Endothelial cell (in vitro differentiated cells): ENCODE measurements at regions not wholly inside any gene's neighbourhood (a gene's known extent, or its start where the extent isn't known, plus 50 kb on each side); places are given as distances from the start of the nearest gene placed in this dataset.

ENCODE experiments used
- DNase-seq: peaks from one replicate; pipeline ENCODE4 v3.0.0; 2021; ENCODE audit warnings: low spot score
- H3K27ac Mint-ChIP-seq: one replicate; pipeline ENCODE4 v1.8.0; 2021; ENCODE audit warnings: mixed read lengths, inconsistent platforms; ENCODE audit not compliant: unreplicated experiment
- H3K27me3 Mint-ChIP-seq: one replicate; pipeline ENCODE4 v1.8.0; 2021; ENCODE audit warnings: mild to moderate bottlenecking, moderate library complexity, mixed read lengths, inconsistent platforms; ENCODE audit not compliant: unreplicated experiment
- H3K36me3 Mint-ChIP-seq: one replicate; pipeline ENCODE4 v1.8.0; 2021; ENCODE audit warnings: mild to moderate bottlenecking, low read depth, mixed read lengths, inconsistent platforms; ENCODE audit not compliant: unreplicated experiment
- H3K4me1 Mint-ChIP-seq: one replicate; pipeline ENCODE4 v1.8.0; 2021; ENCODE audit warnings: mild to moderate bottlenecking, mixed read lengths, inconsistent platforms; ENCODE audit not compliant: unreplicated experiment
- H3K4me3 Mint-ChIP-seq: one replicate; pipeline ENCODE4 v1.8.0; 2021; ENCODE audit warnings: mild to moderate bottlenecking, mixed read lengths, inconsistent platforms; ENCODE audit not compliant: unreplicated experiment
- H3K9me3 Mint-ChIP-seq: one replicate; pipeline ENCODE4 v1.8.0; 2021; ENCODE audit warnings: mixed read lengths, inconsistent platforms; ENCODE audit not compliant: unreplicated experiment
- TF ChIP-seq, protein P1 (sequence below): fragments of 200-600 bp; sonication (generic); IDR thresholded peaks from one replicate; pipeline ENCODE4 v1.5.0; 2021; ENCODE audit warnings: antibody characterized with exemption; ENCODE audit not compliant: unreplicated experiment

DNA sequence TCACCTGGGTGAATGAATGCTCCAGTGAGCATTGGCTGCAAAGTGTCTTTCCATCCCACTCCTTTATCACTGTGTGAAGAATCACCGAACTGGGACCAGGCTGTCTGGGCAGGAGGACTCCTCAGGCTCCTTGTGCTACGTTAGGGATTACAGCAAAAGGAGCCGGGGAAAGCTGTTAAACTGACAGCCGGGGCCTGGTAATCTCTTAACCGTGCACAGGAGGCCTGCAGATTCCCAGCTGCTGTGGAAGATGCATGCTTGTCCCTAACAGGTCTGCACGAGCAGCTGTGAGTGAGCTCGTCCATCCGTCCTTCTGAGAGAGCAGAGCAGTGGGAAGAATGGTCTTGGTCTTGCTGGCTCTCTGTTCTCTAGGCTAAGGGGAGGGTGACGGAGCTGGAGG, 231.5 kb downstream of the AACS start:
- Mint-ChIP-seq H3K27ac (no peak overlapping the region), H3K4me1 (no peaks in the 10 kb centered on the region), H3K36me3 (no peaks in the 10 kb centered on the region), H3K9me3 (no peaks in the 10 kb centered on the region), H3K27me3 (peaks cover 5% of the 10 kb centered on the region), H3K4me3 (no peak overlapping the region)
- TF ChIP-seq, protein P1, sequence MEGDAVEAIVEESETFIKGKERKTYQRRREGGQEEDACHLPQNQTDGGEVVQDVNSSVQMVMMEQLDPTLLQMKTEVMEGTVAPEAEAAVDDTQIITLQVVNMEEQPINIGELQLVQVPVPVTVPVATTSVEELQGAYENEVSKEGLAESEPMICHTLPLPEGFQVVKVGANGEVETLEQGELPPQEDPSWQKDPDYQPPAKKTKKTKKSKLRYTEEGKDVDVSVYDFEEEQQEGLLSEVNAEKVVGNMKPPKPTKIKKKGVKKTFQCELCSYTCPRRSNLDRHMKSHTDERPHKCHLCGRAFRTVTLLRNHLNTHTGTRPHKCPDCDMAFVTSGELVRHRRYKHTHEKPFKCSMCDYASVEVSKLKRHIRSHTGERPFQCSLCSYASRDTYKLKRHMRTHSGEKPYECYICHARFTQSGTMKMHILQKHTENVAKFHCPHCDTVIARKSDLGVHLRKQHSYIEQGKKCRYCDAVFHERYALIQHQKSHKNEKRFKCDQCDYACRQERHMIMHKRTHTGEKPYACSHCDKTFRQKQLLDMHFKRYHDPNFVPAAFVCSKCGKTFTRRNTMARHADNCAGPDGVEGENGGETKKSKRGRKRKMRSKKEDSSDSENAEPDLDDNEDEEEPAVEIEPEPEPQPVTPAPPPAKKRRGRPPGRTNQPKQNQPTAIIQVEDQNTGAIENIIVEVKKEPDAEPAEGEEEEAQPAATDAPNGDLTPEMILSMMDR: no peak
- no peak for DNase-seq

DNA sequence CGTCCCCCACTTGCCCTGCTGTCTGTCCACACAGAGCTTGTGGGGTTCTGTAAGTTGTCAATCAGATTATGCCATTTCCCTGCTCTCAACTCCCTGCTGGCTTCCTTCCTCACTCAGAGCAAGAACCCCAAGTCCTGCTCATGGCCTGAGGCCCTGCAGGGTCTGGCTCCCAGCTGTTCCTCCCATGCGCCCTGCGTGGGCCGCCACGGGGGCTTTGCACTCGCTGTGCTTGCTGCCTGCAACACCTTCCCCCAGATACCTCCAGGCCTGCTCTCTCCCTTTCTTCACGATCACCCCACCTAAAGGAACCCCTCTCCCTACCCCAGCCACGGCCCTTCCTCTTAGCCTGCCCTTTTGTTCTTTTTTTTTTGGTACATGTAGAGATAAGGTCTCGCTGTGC, 234.6 kb downstream of the AACS start:
- H3K27ac Mint-ChIP-seq: no peak overlapping the region
- H3K4me1 Mint-ChIP-seq: no peaks in the 10 kb centered on the region
- no peaks in the 10 kb centered on the region for H3K36me3 Mint-ChIP-seq
- peaks cover 5% of the 10 kb centered on the region for H3K27me3 Mint-ChIP-seq
- no peak overlapping the region for H3K4me3 Mint-ChIP-seq
- no peak for DNase-seq
- H3K9me3 Mint-ChIP-seq: no peaks in the 10 kb centered on the region
- TF ChIP-seq, protein P1: no peak

DNA sequence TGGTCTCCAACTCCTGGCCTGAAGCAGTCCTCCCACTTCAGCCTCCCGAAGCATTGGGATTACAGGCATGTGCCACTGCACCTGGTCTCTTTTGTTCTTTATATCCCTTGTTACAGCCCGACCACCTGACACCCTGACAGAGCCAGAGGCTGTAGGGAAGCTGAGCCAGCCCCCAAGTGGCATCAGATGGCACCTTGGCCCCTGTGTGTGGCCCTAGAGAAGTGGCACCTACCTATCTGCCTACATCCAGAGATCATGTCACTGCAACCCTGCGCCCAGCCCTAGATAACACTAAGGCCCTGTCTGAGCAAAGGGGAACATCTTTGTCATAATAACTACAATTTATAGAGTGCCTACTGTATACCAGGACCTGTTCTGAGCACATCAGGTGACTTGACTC, 235.0 kb downstream of the AACS start:
- H3K4me1 Mint-ChIP-seq: no peaks in the 10 kb centered on the region
- peaks cover 5% of the 10 kb centered on the region for H3K27me3 Mint-ChIP-seq
- TF ChIP-seq, protein P1: no peak
- no peak overlapping the region for H3K4me3 Mint-ChIP-seq
- no peak for DNase-seq
- H3K27ac Mint-ChIP-seq: no peak overlapping the region
- no peaks in the 10 kb centered on the region for H3K9me3 Mint-ChIP-seq
- no peaks in the 10 kb centered on the region for H3K36me3 Mint-ChIP-seq

DNA sequence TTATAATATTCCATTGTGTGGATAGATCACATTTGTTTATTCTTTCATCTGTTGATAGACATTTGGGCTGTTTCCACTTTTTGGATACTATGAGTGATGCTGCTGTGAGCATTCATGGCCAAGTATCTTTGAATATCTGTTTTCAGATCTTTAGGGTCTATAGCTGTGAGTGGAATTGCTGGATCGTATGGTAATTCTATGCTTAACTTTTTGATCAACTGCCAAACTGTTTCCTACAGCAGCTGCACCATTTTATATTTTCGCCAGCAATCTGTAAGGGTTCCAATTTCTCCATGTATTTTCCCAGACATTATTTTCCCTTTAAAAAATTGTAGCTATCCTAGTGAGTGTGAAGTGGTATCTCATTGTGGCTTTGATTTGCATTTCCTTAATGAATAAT, 238.1 kb downstream of the AACS start:
- Mint-ChIP-seq H3K27me3 (peaks cover 5% of the 10 kb centered on the region), H3K4me3 (no peak overlapping the region), H3K4me1 (no peaks in the 10 kb centered on the region), H3K27ac (no peak overlapping the region), H3K9me3 (no peaks in the 10 kb centered on the region), H3K36me3 (no peaks in the 10 kb centered on the region)
- DNase-seq: no peak
- TF ChIP-seq, protein P1: no peak

DNA sequence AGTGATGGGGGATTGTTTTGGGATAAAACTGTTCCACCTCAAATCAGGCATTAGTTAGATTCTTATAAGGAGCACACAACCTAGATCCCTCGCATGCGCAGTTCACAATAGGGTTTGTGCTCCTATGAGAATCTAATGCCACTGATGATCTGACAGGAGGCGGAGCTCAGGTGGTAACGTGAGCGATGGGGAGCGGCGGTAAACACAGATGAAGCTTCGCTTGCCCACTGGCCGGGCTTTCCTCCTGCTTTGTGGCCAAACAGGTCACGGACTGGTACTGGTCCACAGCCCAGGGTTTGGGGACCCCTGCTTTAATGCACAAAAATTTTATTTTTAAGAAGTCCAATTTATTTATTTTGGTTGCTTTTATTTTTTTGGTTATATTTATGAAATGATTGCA, 238.8 kb downstream of the AACS start:
- Mint-ChIP-seq H3K4me1 (no peaks in the 10 kb centered on the region), H3K36me3 (no peaks in the 10 kb centered on the region), H3K9me3 (no peaks in the 10 kb centered on the region), H3K27me3 (peaks cover 5% of the 10 kb centered on the region), H3K4me3 (no peak overlapping the region), H3K27ac (no peak overlapping the region)
- TF ChIP-seq, protein P1: no peak
- DNase-seq: no peak
